HepG2 (cell line): ENCODE measurements at regions not wholly inside any gene's neighbourhood (a gene's known extent, or its start where the extent isn't known, plus 50 kb on each side); places are given as distances from the start of the nearest gene placed in this dataset.

Experiments used
- ATAC-seq: fragments of 200-7000 bp; cut with Tn5 transposase; 3 replicates; pipeline ENCODE4 v1.9.1; 2020; ENCODE audit warnings: mild to moderate bottlenecking, moderate library complexity
- BruUV-seq: library from RNA; stranded (reverse); fragments of 400-500 nt; replicated peaks from 2 replicates; lab custom pipeline; 2021; lab: Mats Ljungman, UMichigan
- CTCF ChIA-PET: fragments of 300-600 bp; formaldehyde crosslinking; extraction: SDS; loops from one replicate; lab custom pipeline; 2021; ENCODE audit warnings: low total read pairs, inconsistent platforms, low intra/inter-chr PET ratio; lab: Yijun Ruan, JAX
- POLR2A ChIA-PET: fragments of 350-600 bp; sonication (Branson Sonifier 250); formaldehyde crosslinking; loops from one replicate; lab custom pipeline; 2020; ENCODE audit warnings: antibody characterized with exemption, inconsistent platforms; lab: Yijun Ruan, JAX
- DNase-seq: peaks from one replicate; pipeline ENCODE4 v3.0.0-alpha.2; 2015; ENCODE audit warnings: low spot score
- FAIRE-seq: peaks from 3 replicates; lab custom pipeline; 2011; peaks lifted over from hg19 to GRCh38; lab: Jason Lieb, UNC
- H2AFZ ChIP-seq: one replicate; pipeline ENCODE4 v1.6.1; 2011; ENCODE audit warnings: low read length, inconsistent platforms
- H3K27ac ChIP-seq: fragments of 300-600 bp; 3 replicates; pipeline ENCODE4 v1.8.0; 2011; ENCODE audit warnings: mixed run types, mild to moderate bottlenecking, mixed read lengths, low read length, inconsistent platforms; ENCODE audit not compliant: insufficient read depth; ENCODE audit errors: extremely low read length
- H3K27me3 ChIP-seq, 2 experiments: fragments of 200-600 bp in 1 of 2; 2 replicates in 1 of 2; 3 replicates in 1 of 2; pipeline versions ENCODE4 v1.6.0 to v1.8.0; 2011; ENCODE audit warnings: low read length in 2 of 2, mild to moderate bottlenecking in 2 of 2, moderate library complexity in 2 of 2, inconsistent platforms in 1 of 2; ENCODE audit not compliant: insufficient read depth in 2 of 2, control insufficient read depth in 1 of 2
- H3K36me3 ChIP-seq, 2 experiments: fragments of 200-600 bp in 1 of 2; replicated peaks in 1 of 2; 2 replicates in 1 of 2; 3 replicates in 1 of 2; pipeline versions ENCODE4 v1.5.1 to v1.8.0; 2011; ENCODE audit warnings: low read length in 2 of 2, inconsistent platforms in 1 of 2; ENCODE audit not compliant: insufficient read depth in 2 of 2, control insufficient read depth in 1 of 2
- H3K4me1 ChIP-seq: 2 replicates; pipeline ENCODE4 v1.5.1; 2012; ENCODE audit warnings: low read length, inconsistent platforms; ENCODE audit not compliant: insufficient read depth
- H3K4me2 ChIP-seq: 2 replicates; pipeline ENCODE4 v1.6.0; 2011; ENCODE audit warnings: low read depth, low read length, inconsistent platforms
- H3K4me3 ChIP-seq, 3 experiments: fragments of 200-600 bp in 1 of 3; sonication (generic), shearing (Covaris generic) in 1 of 3; replicated peaks in 1 of 3; 2 replicates each; pipeline ENCODE4 v1.5.1; 2011 to 2016; ENCODE audit warnings: low read length in 3 of 3, inconsistent platforms in 2 of 3, low read depth in 2 of 3, mild to moderate bottlenecking in 2 of 3, control low read depth in 1 of 3, mixed read lengths in 1 of 3; ENCODE audit not compliant: insufficient read depth in 1 of 3
- H3K79me2 ChIP-seq: one replicate; pipeline ENCODE4 v1.6.1; 2011; ENCODE audit warnings: low read length, inconsistent platforms; ENCODE audit not compliant: insufficient read depth
- H3K9ac ChIP-seq: 2 replicates; pipeline ENCODE4 v1.6.0; 2011; ENCODE audit warnings: mild to moderate bottlenecking, low read depth, low read length, inconsistent platforms; ENCODE audit not compliant: insufficient read depth
- H3K9me3 ChIP-seq: 2 replicates; pipeline ENCODE4 v1.5.1; 2012; ENCODE audit warnings: mild to moderate bottlenecking, low read length
- H4K20me1 ChIP-seq: 2 replicates; pipeline ENCODE4 v1.6.0; 2011; ENCODE audit warnings: inconsistent platforms, mild to moderate bottlenecking, low read length, moderate library complexity; ENCODE audit not compliant: insufficient read depth
- CEBPB ChIP-seq: IDR thresholded peaks from 2 replicates; pipeline ENCODE4 v1.6.1; 2011; ENCODE audit warnings: low read depth, low read length, improper control_type of control experiment, borderline replicate concordance
- GZF1 ChIP-seq: sonication (generic); formaldehyde crosslinking; IDR thresholded peaks from 2 replicates; pipeline ENCODE4 v1.5.1; 2020; ENCODE audit warnings: mild to moderate bottlenecking, missing genetic modification reagents
- JUND ChIP-seq: sonication (generic); formaldehyde crosslinking; IDR thresholded peaks from 2 replicates; pipeline ENCODE4 v1.8.0; 2022; ENCODE audit warnings: mild to moderate bottlenecking, missing genetic modification reagents
- MED1 ChIP-seq: sonication (generic); formaldehyde crosslinking; IDR thresholded peaks from 2 replicates; pipeline ENCODE4 v1.4.0; 2020; ENCODE audit warnings: missing genetic modification reagents
- NFYB ChIP-seq: sonication (generic); formaldehyde crosslinking; IDR thresholded peaks from 2 replicates; pipeline ENCODE4 v1.4.0; 2020; ENCODE audit warnings: missing genetic modification reagents
- NFYC ChIP-seq: IDR thresholded peaks from 2 replicates; pipeline ENCODE4 v1.6.1; 2016; ENCODE audit warnings: missing genetic modification reagents, missing compliant biosample characterization
- REL ChIP-seq: sonication (generic); formaldehyde crosslinking; conservative IDR thresholded peaks from 2 replicates; pipeline ENCODE4 v1.8.0; 2022; ENCODE audit warnings: mild to moderate bottlenecking, missing genetic modification reagents, moderate library complexity
- ZBTB7B ChIP-seq: sonication (generic); formaldehyde crosslinking; IDR thresholded peaks from 2 replicates; pipeline ENCODE4 v1.4.0; 2020; ENCODE audit warnings: missing genetic modification reagents
- ZNF17 ChIP-seq: sonication (generic); formaldehyde crosslinking; IDR thresholded peaks from 2 replicates; pipeline ENCODE4 v1.5.0; 2020; ENCODE audit warnings: mild to moderate bottlenecking, missing genetic modification reagents
- ZNF556 ChIP-seq: sonication (generic); formaldehyde crosslinking; IDR thresholded peaks from 2 replicates; pipeline ENCODE4 v1.4.0; 2020; ENCODE audit warnings: mild to moderate bottlenecking, missing genetic modification reagents, borderline replicate concordance
- ZNF780A ChIP-seq: sonication (generic); formaldehyde crosslinking; IDR thresholded peaks from 2 replicates; pipeline ENCODE4 v1.8.0; 2022; ENCODE audit warnings: mild to moderate bottlenecking, missing genetic modification reagents, moderate library complexity
- WGBS: methylation state at CpG from one replicate; pipeline ENCODE4 v1.1.6; 2017; ENCODE audit warnings: low lambda C conversion rate; 5-methylcytosine and 5-hydroxymethylcytosine counted together
- in situ Hi-C: cut with HindIII; loops from 2 replicates; pipeline ENCODE4 v1.10.0; 2017; ENCODE audit warnings: low pct_unique_long_range_greater_than_20kb; ENCODE audit not compliant: extremely low pct_ligation_motif_present
- intact Hi-C: fragments of 100-400 bp; cut with micrococcal nuclease; formaldehyde crosslinking; loops from one replicate; pipeline ENCODE4 v1.10.0; 2022; ENCODE audit not compliant: unreplicated experiment
- TF ChIP-seq, protein P1 (sequence below): sonication (generic); formaldehyde crosslinking; IDR thresholded peaks from 2 replicates; pipeline ENCODE4 v1.5.1; 2020; ENCODE audit warnings: mild to moderate bottlenecking, missing genetic modification reagents, borderline replicate concordance
- TF ChIP-seq, protein P2 (sequence below): sonication (generic); formaldehyde crosslinking; IDR thresholded peaks from 2 replicates; pipeline ENCODE4 v1.4.0; 2020; ENCODE audit warnings: mild to moderate bottlenecking, missing genetic modification reagents

- 19% methylated on average over 7 of the region's 8 CpGs for WGBS
- H3K27me3 ChIP-seq, result peaks cover 3 to 13% of the 10 kb centered on the region in 2 experiments; a peak in 3 of 5 replicates
- POLR2A ChIA-PET, result no interaction called here
- H3K4me2 ChIP-seq, result no peak overlapping the region
- H3K36me3 ChIP-seq, result no peaks in the 10 kb centered on the region
- H4K20me1 ChIP-seq, result 0 out of 2 replicates have a peak, but pooled peaks cover 2% of the 10 kb centered on the region
- no peaks in the 10 kb centered on the region for H3K4me1 ChIP-seq
- no peak overlapping the region for H3K9ac ChIP-seq
- no peak for DNase-seq
- intact Hi-C loops, result no loop called here
- H2AFZ ChIP-seq, result no peak overlapping the region
- BruUV-seq, result no TSS peak
- H3K79me2 ChIP-seq, result no peaks in the 10 kb centered on the region
- no peak overlapping the region for H3K27ac ChIP-seq
- no peaks in the 10 kb centered on the region for H3K9me3 ChIP-seq
- TF ChIP-seq ZNF556 (CRISPR knock-in tag) (no peak), NFYC (CRISPR knock-in tag) (peak; percentile 56), GZF1 (CRISPR knock-in tag) (no peak), MED1 (CRISPR knock-in tag) (no peak), REL (no peak), ZNF17 (CRISPR knock-in tag) (no peak), CEBPB (no peak), NFYB (peak; percentile 31; the same call in 1 of the 2 replicates), ZNF780A (no peak), JUND (CRISPR knock-in tag) (no peak), ZBTB7B (CRISPR knock-in tag) (no peak)
- TF ChIP-seq, protein P1, sequence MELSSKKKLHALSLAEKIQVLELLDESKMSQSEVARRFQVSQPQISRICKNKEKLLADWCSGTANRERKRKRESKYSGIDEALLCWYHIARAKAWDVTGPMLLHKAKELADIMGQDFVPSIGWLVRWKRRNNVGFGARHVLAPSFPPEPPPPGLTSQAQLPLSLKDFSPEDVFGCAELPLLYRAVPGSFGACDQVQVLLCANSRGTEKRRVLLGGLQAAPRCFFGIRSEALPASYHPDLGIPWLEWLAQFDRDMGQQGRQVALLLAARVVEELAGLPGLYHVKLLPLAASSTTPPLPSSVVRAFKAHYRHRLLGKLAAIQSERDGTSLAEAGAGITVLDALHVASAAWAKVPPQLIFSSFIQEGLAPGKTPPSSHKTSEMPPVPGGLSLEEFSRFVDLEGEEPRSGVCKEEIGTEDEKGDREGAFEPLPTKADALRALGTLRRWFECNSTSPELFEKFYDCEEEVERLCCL (CRISPR knock-in tag), result no peak
- TF ChIP-seq, protein P2, sequence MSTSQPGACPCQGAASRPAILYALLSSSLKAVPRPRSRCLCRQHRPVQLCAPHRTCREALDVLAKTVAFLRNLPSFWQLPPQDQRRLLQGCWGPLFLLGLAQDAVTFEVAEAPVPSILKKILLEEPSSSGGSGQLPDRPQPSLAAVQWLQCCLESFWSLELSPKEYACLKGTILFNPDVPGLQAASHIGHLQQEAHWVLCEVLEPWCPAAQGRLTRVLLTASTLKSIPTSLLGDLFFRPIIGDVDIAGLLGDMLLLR (CRISPR knock-in tag), result no peak
- TF ChIP-seq, all 625 proteins: peak for 2
- CTCF ChIA-PET, result no interaction called here
- FAIRE-seq, result no peak
- no peak for ATAC-seq
- H3K4me3 ChIP-seq, result no peak overlapping the region
- in situ Hi-C loops, result no loop called here
Measured at GRCh38 chr15:69823223-69823907, 274.4 kb downstream of the TLE3 start.
